ENCODE measurements at regions not wholly inside any gene's neighbourhood (a gene's known extent, or its start where the extent isn't known, plus 50 kb on each side); places are given as distances from the start of the nearest gene placed in this dataset.

GRCh38 chr9:118938581-118938980, 430.7 kb downstream of the BRINP1 start:
- no peaks in the 10 kb centered on the region for H3K36me3 ChIP-seq (replicated peaks)
- H3K27me3 ChIP-seq (replicated peaks), result no peaks in the 10 kb centered on the region
- no peak for DNase-seq
- no peak for TF ChIP-seq CTCF (IDR thresholded peaks at IDR 0.05; ENCODE audit: low read depth, low read length, missing control alignments)
- in situ Hi-C loops (cut with HindIII; ENCODE audit: low pct_ligation_motif_present, low sequenced_read_pairs), result no loop called here
- no peak overlapping the region for H3K4me3 ChIP-seq (ENCODE audit: low read depth, low read length)
- H3K27ac ChIP-seq, result no peak overlapping the region

- TF ChIP-seq CTCF (IDR thresholded peaks at IDR 0.05; ENCODE audit: low read depth, low read length, missing control alignments), result no peak
- in situ Hi-C loops (cut with HindIII; ENCODE audit: low pct_ligation_motif_present, low sequenced_read_pairs), result no loop called here
- no peak for DNase-seq
Observed at GRCh38 chr9:118940473-118940872, 428.8 kb downstream of the BRINP1 start.

GRCh38 chr9:118946669-118947068, 422.6 kb downstream of the BRINP1 start:
- no peak for DNase-seq
- no peak overlapping the region for H3K4me3 ChIP-seq (ENCODE audit: low read depth, low read length)
- no peak for TF ChIP-seq CTCF (IDR thresholded peaks at IDR 0.05; ENCODE audit: low read depth, low read length, missing control alignments)
- no peaks in the 10 kb centered on the region for H3K36me3 ChIP-seq (replicated peaks)
- in situ Hi-C loops (cut with HindIII; ENCODE audit: low pct_ligation_motif_present, low sequenced_read_pairs), result no loop called here
- no peaks in the 10 kb centered on the region for H3K27me3 ChIP-seq (replicated peaks)
- no peak overlapping the region for H3K27ac ChIP-seq

More at GRCh38 chr9:118940473-118940872, 428.8 kb downstream of the BRINP1 start:
- Histone ChIP-seq H3K27me3 (replicated peaks) (no peaks in the 10 kb centered on the region), H3K4me3 (ENCODE audit: low read depth, low read length) (no peak overlapping the region), H3K27ac (no peak overlapping the region), H3K36me3 (replicated peaks) (no peaks in the 10 kb centered on the region)

GRCh38 chr9:118954857-118955256, 414.4 kb downstream of the BRINP1 start:
- TF ChIP-seq CTCF (IDR thresholded peaks at IDR 0.05; ENCODE audit: low read depth, low read length, missing control alignments), result no peak
- DNase-seq, result no peak
- no peaks in the 10 kb centered on the region for H3K36me3 ChIP-seq (replicated peaks)
- no peak overlapping the region for H3K27ac ChIP-seq
- no peaks in the 10 kb centered on the region for H3K27me3 ChIP-seq (replicated peaks)
- in situ Hi-C loops (cut with HindIII; ENCODE audit: low pct_ligation_motif_present, low sequenced_read_pairs), result no loop called here
- H3K4me3 ChIP-seq (ENCODE audit: low read depth, low read length), result no peak overlapping the region

GRCh38 chr9:118957585-118957984, 411.6 kb downstream of the BRINP1 start:
- TF ChIP-seq CTCF (IDR thresholded peaks at IDR 0.05; ENCODE audit: low read depth, low read length, missing control alignments), result no peak
- in situ Hi-C loops (cut with HindIII; ENCODE audit: low pct_ligation_motif_present, low sequenced_read_pairs), result no loop called here
- no peak for DNase-seq
- Histone ChIP-seq H3K27ac (no peak overlapping the region), H3K27me3 (replicated peaks) (no peaks in the 10 kb centered on the region), H3K36me3 (replicated peaks) (no peaks in the 10 kb centered on the region), H3K4me3 (ENCODE audit: low read depth, low read length) (no peak overlapping the region)

- no peak for TF ChIP-seq CTCF (IDR thresholded peaks at IDR 0.05; ENCODE audit: low read depth, low read length, missing control alignments)
- in situ Hi-C loops (cut with HindIII; ENCODE audit: low pct_ligation_motif_present, low sequenced_read_pairs), result no loop called here
- no peak for DNase-seq
- Histone ChIP-seq H3K27me3 (replicated peaks) (no peaks in the 10 kb centered on the region), H3K27ac (no peak overlapping the region), H3K4me3 (ENCODE audit: low read depth, low read length) (no peak overlapping the region), H3K36me3 (replicated peaks) (no peaks in the 10 kb centered on the region)
Observed at GRCh38 chr9:118959366-118959765, 409.9 kb downstream of the BRINP1 start.
